B cell (primary cell): ENCODE measurements at regions not wholly inside any gene's neighbourhood (a gene's known extent, or its start where the extent isn't known, plus 50 kb on each side); places are given as distances from the start of the nearest gene placed in this dataset.

Experiments used
- ATAC-seq: fragments of 200-7000 bp; cut with Tn5 transposase; one replicate; pipeline ENCODE4 v1.10.0; 2021; ENCODE audit warnings: low read depth, mild to moderate bottlenecking, moderate number of reproducible peaks, moderate library complexity
- CTCF ChIA-PET: fragments of 350-600 bp; sonication (Branson Sonifier 250); formaldehyde crosslinking; loops from one replicate; lab custom pipeline; 2021; ENCODE audit warnings: antibody characterized with exemption, inconsistent platforms; lab: Charles Lee
- POLR2A ChIA-PET: fragments of 350-600 bp; sonication (Branson Sonifier 250); formaldehyde crosslinking; loops from one replicate; lab custom pipeline; 2021; ENCODE audit warnings: antibody characterized with exemption; lab: Charles Lee
- DNase-seq: peaks from one replicate; pipeline ENCODE4 v3.0.0; 2013
- H2AFZ ChIP-seq: 2 replicates; pipeline ENCODE4 v1.6.1; 2012; ENCODE audit warnings: mild to moderate bottlenecking, low read depth, low read length; ENCODE audit not compliant: insufficient read depth, poor library complexity, severe bottlenecking
- H3K27ac ChIP-seq, 2 donors: 1 replicate in 1 of 2; 2 replicates in 1 of 2; pipeline ENCODE4 v1.5.1; 2012 to 2013; ENCODE audit warnings: low read length in 2 of 2, mild to moderate bottlenecking in 2 of 2, moderate library complexity in 1 of 2
- H3K27me3 ChIP-seq, 4 experiments: fragments of 200-600 bp in 1 of 4; sonication (generic) in 1 of 4; replicated peaks in 1 of 4; 1 replicate in 2 of 4; 2 replicates in 2 of 4; pipeline versions ENCODE4 v1.6.1 to v1.7.0; 2013 to 2016; ENCODE audit warnings: low read length in 3 of 4, mild to moderate bottlenecking in 2 of 4, mixed read lengths in 1 of 4, moderate library complexity in 1 of 4; ENCODE audit not compliant: insufficient read depth in 4 of 4, control insufficient read depth in 3 of 4; ENCODE audit errors: control extremely low read depth in 1 of 4
- H3K36me3 ChIP-seq, 2 experiments: replicated peaks in 1 of 2; 1 replicate in 1 of 2; 2 replicates in 1 of 2; pipeline versions ENCODE4 v1.6.1 to v1.7.1; 2013; ENCODE audit warnings: low read length in 1 of 2; ENCODE audit not compliant: insufficient read depth in 2 of 2, control insufficient read depth in 1 of 2; ENCODE audit errors: control extremely low read depth in 1 of 2, extremely low read depth in 1 of 2
- H3K4me1 ChIP-seq, 2 donors: fragments of 200-600 bp in 1 of 2; sonication (generic) in 1 of 2; 1 replicate in 1 of 2; 2 replicates in 1 of 2; pipeline versions ENCODE4 v1.5.1 to v1.6.1; 2013 to 2017; ENCODE audit warnings: low read length in 2 of 2; ENCODE audit not compliant: control insufficient read depth in 2 of 2, insufficient read depth in 2 of 2
- H3K4me2 ChIP-seq: replicated peaks from 2 replicates; pipeline ENCODE3; 2012; ENCODE audit warnings: mild to moderate bottlenecking, low read depth, low read length; ENCODE audit not compliant: poor library complexity, severe bottlenecking
- H3K4me3 ChIP-seq, 5 experiments: fragments of 200-600 bp in 1 of 5; sonication (generic) in 1 of 5; 1 replicate in 3 of 5; 2 replicates in 2 of 5; pipeline versions ENCODE4 v1.5.1 to v1.7.0; 2011 to 2016; ENCODE audit warnings: low read length in 4 of 5, mild to moderate bottlenecking in 4 of 5, low read depth in 2 of 5, control low read depth in 1 of 5, moderate library complexity in 1 of 5; ENCODE audit not compliant: insufficient read depth in 1 of 5; ENCODE audit errors: control extremely low read depth in 1 of 5, extremely low read depth in 1 of 5
- H3K79me2 ChIP-seq: fragments of 200-600 bp; sonication (generic); one replicate; pipeline ENCODE4 v1.6.0; 2016; ENCODE audit warnings: low read length; ENCODE audit not compliant: control insufficient read depth, insufficient read depth
- H3K9ac ChIP-seq: fragments of 200-600 bp; sonication (generic); 2 replicates; pipeline ENCODE4 v1.6.1; 2017; ENCODE audit warnings: mild to moderate bottlenecking, low read length, moderate library complexity
- H3K9me3 ChIP-seq, 3 donors: one replicate each; pipeline versions ENCODE4 v1.6.1 to v1.7.1; 2013; ENCODE audit warnings: low read length in 2 of 3; ENCODE audit not compliant: control insufficient read depth in 2 of 3, insufficient read depth in 1 of 3; ENCODE audit errors: control extremely low read depth in 1 of 3
- H4K20me1 ChIP-seq: 2 replicates; pipeline ENCODE4 v1.6.0; 2012; ENCODE audit warnings: mild to moderate bottlenecking, low read length; ENCODE audit not compliant: insufficient read depth, control insufficient read depth, poor library complexity, severe bottlenecking
- H3K27ac Mint-ChIP-seq: one replicate; pipeline ENCODE4 v1.8.0; 2021; ENCODE audit warnings: mixed read lengths
- H3K27me3 Mint-ChIP-seq: one replicate; pipeline ENCODE4 v1.8.0; 2021; ENCODE audit warnings: mixed read lengths
- H3K4me1 Mint-ChIP-seq: one replicate; pipeline ENCODE4 v1.8.0; 2021; ENCODE audit warnings: mixed read lengths
- H3K4me3 Mint-ChIP-seq: one replicate; pipeline ENCODE4 v1.8.0; 2021; ENCODE audit warnings: mixed read lengths
- H3K9me3 Mint-ChIP-seq: one replicate; pipeline ENCODE4 v1.8.0; 2022; ENCODE audit warnings: mixed read lengths; ENCODE audit not compliant: insufficient read depth
- EZH2 ChIP-seq: IDR thresholded peaks from 2 replicates; pipeline ENCODE4 v1.6.1; 2012; ENCODE audit warnings: borderline replicate concordance, low read depth, mild to moderate bottlenecking, moderate library complexity, low read length; ENCODE audit not compliant: insufficient read depth, poor library complexity, severe bottlenecking
- WGBS: methylation state at CpG from one replicate; pipeline ENCODE4 v1.1.5; 2013; ENCODE audit warnings: missing lambda C conversion rate; ENCODE audit not compliant: insufficient coverage; 5-methylcytosine and 5-hydroxymethylcytosine counted together
- intact Hi-C: fragments of 100-400 bp; cut with micrococcal nuclease; formaldehyde crosslinking; loops from one replicate; pipeline ENCODE4 v1.10.0; 2022
- TF ChIP-seq, protein P1 (sequence below): fragments of 200-600 bp; IDR thresholded peaks from one replicate; pipeline ENCODE4 v1.8.0; 2022; ENCODE audit warnings: antibody characterized with exemption, mild to moderate bottlenecking

DNA sequence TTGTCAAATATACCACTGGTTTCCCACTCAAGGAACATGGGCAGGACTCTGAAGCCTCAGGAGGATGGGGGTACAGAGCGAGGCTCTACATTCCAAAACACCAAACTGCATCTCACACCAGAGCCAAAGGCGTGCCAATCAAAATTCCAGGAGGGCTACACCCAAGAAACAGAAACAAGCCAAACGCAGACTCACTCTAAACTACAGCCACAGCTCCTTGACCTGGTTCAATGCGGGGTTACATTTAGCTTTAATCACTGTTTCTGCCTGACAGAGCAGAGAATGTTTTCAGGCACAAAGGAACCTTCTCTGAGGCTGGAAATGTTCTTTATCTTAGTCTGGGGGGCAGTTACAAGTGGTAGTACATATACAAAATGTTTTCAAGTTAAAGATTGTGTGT is 2121.5 kb upstream of the AGA start:
- Histone ChIP-seq H3K27me3 (no peaks in the 10 kb centered on the region), H3K27ac (no peak overlapping the region), H4K20me1 (no peaks in the 10 kb centered on the region), H3K9ac (no peak overlapping the region), H3K4me1 (no peaks in the 10 kb centered on the region), H3K4me2 (no peak overlapping the region), H2AFZ (no peak overlapping the region), H3K79me2 (no peaks in the 10 kb centered on the region), H3K4me3 (no peak overlapping the region), H3K9me3 (peaks cover 0 to 6% (median 0%) of the 10 kb centered on the region in 3 donors), H3K36me3 (no peaks in the 10 kb centered on the region)
- H3K4me3 Mint-ChIP-seq = no peak overlapping the region
- ChIA-PET CTCF (no interaction called here), POLR2A (no interaction called here)
- no peaks in the 10 kb centered on the region for H3K27me3 Mint-ChIP-seq
- no peak overlapping the region for H3K27ac Mint-ChIP-seq
- WGBS = 85% methylated on average over 3 of the region's 4 CpGs
- no peaks in the 10 kb centered on the region for H3K4me1 Mint-ChIP-seq
- TF ChIP-seq, protein P1, sequence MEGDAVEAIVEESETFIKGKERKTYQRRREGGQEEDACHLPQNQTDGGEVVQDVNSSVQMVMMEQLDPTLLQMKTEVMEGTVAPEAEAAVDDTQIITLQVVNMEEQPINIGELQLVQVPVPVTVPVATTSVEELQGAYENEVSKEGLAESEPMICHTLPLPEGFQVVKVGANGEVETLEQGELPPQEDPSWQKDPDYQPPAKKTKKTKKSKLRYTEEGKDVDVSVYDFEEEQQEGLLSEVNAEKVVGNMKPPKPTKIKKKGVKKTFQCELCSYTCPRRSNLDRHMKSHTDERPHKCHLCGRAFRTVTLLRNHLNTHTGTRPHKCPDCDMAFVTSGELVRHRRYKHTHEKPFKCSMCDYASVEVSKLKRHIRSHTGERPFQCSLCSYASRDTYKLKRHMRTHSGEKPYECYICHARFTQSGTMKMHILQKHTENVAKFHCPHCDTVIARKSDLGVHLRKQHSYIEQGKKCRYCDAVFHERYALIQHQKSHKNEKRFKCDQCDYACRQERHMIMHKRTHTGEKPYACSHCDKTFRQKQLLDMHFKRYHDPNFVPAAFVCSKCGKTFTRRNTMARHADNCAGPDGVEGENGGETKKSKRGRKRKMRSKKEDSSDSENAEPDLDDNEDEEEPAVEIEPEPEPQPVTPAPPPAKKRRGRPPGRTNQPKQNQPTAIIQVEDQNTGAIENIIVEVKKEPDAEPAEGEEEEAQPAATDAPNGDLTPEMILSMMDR = no peak
- no peak for TF ChIP-seq EZH2
- DNase-seq (no peak), ATAC-seq (no peak)
- H3K9me3 Mint-ChIP-seq = no peaks in the 10 kb centered on the region
- intact Hi-C loops = no loop called here

DNA sequence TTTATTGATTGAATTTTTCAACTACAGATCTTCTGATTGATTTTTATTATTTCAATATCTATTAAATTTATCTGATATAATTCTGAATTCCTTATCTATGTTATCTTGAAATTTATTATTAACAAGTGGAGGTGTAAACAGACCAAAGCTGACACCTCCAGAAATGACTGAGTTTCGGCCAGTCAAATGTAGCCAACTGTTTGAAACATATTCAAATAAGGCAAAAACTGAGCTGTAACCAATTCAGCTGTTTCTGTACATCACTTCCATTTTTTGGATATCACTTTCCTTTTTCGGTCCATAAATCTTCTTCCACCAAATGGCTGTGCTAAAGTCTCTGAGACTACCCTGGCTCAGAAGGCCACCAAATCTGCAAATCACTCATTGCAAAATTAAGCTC is 2127.3 kb upstream of the AGA start:
- Histone ChIP-seq H4K20me1 (no peaks in the 10 kb centered on the region), H3K4me3 (no peak overlapping the region), H3K4me1 (no peaks in the 10 kb centered on the region), H3K4me2 (no peak overlapping the region), H3K27me3 (no peaks in the 10 kb centered on the region), H3K9me3 (no peaks in the 10 kb centered on the region), H3K79me2 (no peaks in the 10 kb centered on the region), H3K36me3 (no peaks in the 10 kb centered on the region), H3K27ac (no peak overlapping the region), H3K9ac (no peak overlapping the region), H2AFZ (no peak overlapping the region)
- no peak overlapping the region for H3K27ac Mint-ChIP-seq
- peaks cover 3% of the 10 kb centered on the region for H3K9me3 Mint-ChIP-seq
- WGBS = 40% methylated on average over 2 of the region's 2 CpGs
- no peaks in the 10 kb centered on the region for H3K27me3 Mint-ChIP-seq
- ATAC-seq = no peak
- DNase-seq = no peak
- TF ChIP-seq, protein P1 = no peak
- no peak for TF ChIP-seq EZH2
- H3K4me3 Mint-ChIP-seq = no peak overlapping the region
- intact Hi-C loops = no loop called here
- no peaks in the 10 kb centered on the region for H3K4me1 Mint-ChIP-seq
- CTCF ChIA-PET = no interaction called here
- POLR2A ChIA-PET = no interaction called here
